DND-41 (cell line): ENCODE measurements at regions not wholly inside any gene's neighbourhood (a gene's known extent, or its start where the extent isn't known, plus 50 kb on each side); places are given as distances from the start of the nearest gene placed in this dataset.

Experiments used
- EZH2 ChIP-seq: IDR thresholded peaks from 3 replicates; pipeline ENCODE4 v1.6.1; 2012; ENCODE audit warnings: borderline replicate concordance, low read depth, mild to moderate bottlenecking, moderate library complexity, low read length, inconsistent platforms; ENCODE audit not compliant: severe bottlenecking
- TF ChIP-seq, protein P1 (sequence below): IDR thresholded peaks from 2 replicates; pipeline ENCODE4 v1.5.1; 2012; ENCODE audit warnings: borderline replicate concordance, low read length, moderate library complexity, mild to moderate bottlenecking; ENCODE audit not compliant: poor library complexity, severe bottlenecking; ENCODE audit errors: extremely low read depth

DNA sequence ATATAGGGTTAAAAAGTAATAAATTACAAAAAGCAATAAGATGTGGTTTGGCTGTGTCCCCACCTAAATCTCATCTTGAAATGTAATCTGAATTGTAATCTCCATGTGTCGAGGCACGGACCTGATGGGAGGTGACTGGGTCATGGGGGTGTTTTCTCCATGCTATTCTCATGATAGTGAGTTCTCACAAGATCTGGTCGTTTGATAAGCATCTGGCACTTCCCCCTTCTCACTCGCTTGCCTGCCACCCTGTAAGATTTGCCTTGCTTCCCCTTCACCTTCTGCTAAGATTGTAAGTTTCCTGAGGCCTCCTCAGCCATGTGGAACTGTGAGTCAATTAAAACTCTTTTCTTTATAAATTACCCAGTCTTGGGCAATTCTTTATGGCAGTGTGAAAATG is 577.4 kb downstream of the TBC1D4 start:
- TF ChIP-seq, protein P1, sequence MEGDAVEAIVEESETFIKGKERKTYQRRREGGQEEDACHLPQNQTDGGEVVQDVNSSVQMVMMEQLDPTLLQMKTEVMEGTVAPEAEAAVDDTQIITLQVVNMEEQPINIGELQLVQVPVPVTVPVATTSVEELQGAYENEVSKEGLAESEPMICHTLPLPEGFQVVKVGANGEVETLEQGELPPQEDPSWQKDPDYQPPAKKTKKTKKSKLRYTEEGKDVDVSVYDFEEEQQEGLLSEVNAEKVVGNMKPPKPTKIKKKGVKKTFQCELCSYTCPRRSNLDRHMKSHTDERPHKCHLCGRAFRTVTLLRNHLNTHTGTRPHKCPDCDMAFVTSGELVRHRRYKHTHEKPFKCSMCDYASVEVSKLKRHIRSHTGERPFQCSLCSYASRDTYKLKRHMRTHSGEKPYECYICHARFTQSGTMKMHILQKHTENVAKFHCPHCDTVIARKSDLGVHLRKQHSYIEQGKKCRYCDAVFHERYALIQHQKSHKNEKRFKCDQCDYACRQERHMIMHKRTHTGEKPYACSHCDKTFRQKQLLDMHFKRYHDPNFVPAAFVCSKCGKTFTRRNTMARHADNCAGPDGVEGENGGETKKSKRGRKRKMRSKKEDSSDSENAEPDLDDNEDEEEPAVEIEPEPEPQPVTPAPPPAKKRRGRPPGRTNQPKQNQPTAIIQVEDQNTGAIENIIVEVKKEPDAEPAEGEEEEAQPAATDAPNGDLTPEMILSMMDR = no peak
- TF ChIP-seq EZH2 = no peak
